NCI-H2081 treated with DMSO at 0.1 percent for 48 hours (cell line): ENCODE measurements at regions not wholly inside any gene's neighbourhood (a gene's known extent, or its start where the extent isn't known, plus 50 kb on each side); places are given as distances from the start of the nearest gene placed in this dataset.
"Not testable (repeated sequence)": the region's sequence is repeated elsewhere in the genome, so short reads cannot be mapped to it uniquely, and the experiment has no call there.

Source experiments
- DNase-seq: peaks from one replicate; lab custom pipeline; 2025; lab: John Stamatoyannopoulos, UW

DNA sequence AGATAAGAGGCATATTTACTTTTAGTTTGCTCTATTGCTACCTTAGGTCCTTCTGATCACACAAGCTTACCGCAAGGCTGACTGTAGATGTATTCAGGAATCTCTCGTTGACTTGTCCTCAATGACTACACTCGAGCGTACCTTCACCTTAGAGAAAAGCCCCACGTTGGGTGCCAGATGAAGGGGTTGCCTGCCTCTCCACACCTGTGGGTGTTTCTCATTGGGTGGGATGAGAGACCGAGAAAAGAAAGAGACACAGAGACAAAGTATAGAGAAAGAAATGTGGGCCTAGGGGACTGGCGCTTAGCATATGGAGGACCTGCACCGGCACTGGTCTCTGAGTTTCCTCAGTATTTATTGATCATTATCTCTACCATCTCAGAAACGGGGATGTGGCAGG, 51.8 kb downstream of the ASCL4 start:
- DNase-seq = no peak

DNA sequence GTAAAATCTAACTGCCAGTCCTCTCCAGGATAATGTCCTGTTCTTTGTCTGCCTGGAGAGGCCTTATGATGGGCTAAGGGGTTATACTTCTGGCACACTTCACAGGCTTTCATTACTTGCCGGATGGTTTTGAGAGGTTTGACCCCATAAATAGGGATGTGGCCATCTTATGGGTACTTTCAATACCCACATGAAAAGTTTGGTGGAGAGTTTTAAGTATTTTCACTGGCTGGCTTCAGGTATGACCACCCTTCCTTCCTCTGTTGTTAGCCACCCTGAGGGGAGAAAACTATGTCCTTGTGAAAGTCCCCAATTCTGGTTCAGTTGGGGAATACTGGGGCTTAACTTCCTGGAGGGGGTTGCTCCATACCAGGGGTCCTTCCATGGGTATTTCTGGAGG, 54.8 kb downstream of the ASCL4 start:
- DNase-seq = no peak

DNA sequence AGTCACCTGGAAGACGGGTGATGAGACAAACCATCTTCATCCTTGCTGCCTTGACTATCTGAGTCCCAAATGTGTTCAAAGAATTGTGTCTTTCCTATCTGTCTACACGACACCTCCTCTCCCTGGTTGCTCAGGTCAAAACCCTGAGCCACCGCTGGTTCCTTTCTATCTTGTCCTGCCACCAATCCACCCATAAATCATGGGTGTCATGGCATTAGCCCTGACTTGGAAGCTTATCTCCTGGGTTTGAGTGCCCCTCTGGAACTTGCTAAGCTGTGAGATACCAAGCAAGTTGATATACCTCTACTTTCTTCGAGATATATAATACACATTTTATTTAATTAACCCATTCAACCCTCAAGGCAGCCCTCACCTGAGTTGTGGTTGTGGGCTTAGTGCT, 57.9 kb downstream of the ASCL4 start:
- no peak for DNase-seq

DNA sequence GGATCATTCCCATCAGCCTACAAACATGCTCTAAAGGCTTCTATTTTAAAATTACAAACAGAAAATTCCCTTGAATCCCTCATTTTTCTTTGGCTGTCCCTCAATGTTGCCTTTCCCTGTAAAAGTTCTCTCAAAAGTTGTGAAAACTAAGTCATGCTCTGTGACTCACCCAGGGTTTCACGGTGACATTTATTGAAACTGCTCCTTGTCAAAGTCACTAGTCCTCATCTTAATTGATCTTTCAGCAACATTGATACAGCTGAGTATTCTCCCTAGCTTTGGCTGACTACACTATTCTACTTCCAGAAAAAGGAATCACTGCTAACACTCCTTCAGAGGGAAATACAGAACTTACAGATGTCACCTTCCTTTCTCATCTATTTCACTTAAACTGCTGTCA, 65.7 kb downstream of the ASCL4 start:
- no peak for DNase-seq

DNA sequence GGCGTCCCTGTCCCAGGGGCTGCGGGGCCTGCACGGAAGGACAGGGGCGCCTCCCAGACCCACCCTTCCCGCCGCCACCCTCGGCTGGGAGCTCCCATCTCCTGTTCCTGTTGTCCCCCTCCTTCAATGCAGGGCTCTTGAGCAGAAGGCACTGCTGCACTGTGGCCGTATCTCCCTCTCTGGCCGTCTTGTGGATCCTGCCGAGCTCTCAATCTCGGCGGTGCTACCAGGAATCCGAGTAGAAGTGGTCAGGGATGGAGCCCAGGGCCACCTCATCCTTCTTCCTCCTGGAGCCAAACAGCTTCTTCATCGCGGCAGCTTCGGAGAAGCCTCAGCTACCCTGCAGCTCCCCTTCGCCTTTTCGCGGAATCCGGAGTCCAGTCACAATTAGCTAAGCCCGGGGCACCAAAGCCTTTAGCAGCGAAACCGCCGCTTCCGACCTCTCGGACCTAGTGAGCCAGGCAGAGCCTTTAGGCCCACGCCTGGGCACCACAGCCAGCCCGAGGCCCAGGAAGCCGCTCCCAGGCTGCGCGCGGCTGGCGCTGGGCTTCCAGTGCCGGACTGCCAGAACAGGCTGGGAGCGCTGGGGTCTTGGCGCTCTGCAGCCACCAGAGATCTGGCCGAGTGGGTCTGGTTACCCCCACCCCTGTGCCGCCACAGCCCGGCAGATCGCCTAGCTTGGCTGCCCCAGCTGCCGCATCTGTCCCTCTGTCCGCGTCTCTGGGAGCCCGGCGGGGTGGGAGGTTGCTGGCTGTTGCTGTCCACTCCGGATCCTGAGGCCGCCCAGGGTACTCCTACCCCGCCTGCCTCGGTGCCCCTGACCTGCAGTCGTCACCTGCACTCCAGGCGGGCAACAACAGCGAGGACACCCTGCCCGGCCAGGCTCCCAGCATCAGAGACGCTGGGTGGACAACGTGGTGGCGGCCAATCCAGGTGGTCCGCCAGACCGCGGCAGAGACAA, 69.1 kb downstream of the ASCL4 start:
- DNase-seq = no peak

DNA sequence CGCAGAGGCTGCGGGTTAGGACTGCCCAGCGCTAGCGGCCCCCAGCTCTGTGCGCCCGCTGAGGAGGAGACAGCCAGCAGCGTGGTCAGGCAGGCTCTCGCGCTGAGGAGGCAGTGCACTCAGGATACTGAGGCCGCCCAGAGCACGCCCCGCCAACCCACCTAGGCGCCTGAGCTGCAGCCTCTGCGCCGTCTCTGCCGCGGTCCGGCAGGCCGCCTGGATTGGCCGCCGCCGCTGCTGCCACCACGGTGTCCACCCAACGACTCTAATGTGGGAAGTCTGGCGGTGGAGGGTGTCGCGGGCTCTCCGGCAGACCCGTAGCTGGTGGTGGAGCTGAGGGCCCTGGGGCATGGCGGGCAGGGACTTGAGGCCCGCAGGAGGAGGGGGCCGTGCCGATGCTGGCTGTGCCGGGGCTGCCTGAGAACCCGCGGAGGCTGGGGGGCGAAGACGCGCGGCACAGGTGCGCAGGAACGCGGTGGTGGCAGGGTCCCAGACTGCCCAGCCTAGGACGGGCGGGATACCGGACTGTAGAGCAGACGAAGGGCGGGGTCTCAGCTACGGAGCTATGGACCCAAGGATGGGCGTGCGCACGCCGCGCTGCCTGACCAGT, 69.9 kb downstream of the ASCL4 start:
- DNase-seq = no peak

DNA sequence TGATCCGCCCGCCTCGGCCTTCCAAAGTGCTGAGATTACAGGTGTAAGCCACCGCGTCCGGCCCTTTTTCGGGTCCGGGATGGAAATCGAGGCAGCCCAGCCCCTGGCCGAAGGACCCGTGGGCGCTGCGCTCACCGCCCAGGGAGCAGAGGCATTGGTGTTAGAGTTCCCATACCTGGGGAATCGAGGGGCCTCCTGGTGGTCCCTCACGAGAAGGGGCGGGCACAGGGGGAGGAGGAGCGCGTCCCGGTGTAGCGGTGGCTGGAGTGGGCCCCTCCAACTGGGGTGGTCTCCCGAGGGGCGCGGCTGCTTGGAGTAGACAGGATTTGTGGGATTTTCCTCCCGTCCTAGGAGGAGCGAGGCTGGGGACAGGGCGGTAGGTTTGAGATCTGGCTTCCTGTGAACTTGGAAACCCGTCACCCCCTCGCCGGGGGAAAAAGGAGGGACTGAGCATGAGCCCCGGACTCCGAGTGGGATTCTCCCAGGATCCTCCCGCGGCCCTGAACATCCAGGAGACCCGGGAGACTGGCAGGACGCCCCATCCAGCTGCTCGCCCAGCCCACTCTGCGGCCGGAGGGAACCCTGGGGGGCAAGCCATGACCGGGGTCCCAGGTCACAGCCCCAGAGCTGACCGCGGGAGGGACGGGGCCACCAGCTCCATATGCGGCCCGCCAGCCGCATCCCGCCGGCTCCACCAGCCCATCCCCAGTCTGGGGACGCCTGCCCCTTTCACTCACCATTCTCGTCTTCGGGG, 70.9 kb downstream of the ASCL4 start:
- no peak for DNase-seq

DNA sequence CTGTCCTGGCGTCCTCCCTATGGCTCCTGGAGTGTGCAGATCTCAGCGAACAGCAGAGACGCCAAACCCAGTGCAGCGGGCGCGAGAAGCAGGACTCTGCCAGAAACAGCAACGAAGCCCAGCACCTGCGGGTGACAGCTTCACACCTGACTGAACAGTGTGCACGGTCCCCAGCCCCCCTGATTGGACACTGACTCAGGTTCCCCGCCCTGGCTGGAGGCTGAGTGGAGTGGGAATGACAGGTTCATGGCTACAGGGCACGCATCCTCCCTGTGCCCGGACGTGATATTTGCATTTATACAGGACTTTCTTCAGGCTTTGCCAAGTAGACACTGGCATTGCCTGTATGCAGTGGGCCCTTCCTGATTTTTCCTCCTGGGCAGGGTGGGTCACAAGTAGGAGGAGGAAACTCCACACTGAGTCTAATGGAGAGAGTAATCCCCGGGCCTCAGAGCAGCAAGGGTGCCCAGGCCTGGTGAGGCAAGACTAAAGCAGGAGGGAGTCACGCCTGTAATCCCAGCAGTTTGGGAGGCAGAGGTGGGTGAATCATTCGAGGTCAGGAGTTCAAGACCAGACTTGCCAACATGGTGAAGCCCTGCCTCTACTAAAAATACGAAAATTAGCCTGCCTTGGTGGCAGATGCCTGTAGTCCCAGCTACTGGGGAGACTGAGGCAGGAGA, 71.6 kb downstream of the ASCL4 start:
- no peak for DNase-seq

DNA sequence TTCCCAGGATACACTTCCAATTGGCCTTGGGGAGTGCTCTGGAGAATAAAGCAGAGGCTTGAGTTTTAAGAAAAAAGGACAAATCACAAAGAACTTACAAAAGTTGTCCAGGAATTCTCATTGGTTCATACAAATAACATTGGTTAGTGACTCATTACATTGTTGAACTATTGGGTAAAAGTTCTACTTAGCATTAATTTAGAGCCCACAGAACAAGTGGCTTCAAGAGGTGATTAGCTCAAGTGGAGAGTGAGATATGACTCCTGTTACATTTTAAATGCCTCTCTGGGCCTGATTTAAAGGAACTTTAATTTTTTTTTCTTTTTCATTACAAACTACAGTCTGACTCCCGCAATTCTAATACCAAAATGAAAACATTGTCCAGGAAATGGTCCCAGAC, 72.9 kb downstream of the ASCL4 start:
- DNase-seq = no peak

DNA sequence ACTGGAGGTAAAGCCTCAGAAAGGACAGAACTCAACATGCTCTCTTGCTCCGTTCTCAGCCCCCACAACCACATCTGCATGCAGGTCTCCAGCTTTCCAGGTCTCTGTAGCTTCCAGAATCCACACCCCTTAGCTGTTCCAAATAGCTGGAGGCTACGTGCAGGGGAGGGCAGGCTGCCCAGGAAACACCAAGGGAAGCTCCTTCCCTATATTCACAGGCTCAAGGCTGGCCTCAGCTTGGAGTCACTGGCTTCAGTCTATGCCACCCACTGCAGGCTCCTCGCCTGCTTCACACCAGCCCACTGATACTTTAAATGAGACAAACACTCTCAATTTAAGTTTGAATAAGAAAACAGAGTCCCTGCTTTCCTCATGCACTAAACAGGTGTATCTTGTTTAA, 73.3 kb downstream of the ASCL4 start:
- no peak for DNase-seq

DNA sequence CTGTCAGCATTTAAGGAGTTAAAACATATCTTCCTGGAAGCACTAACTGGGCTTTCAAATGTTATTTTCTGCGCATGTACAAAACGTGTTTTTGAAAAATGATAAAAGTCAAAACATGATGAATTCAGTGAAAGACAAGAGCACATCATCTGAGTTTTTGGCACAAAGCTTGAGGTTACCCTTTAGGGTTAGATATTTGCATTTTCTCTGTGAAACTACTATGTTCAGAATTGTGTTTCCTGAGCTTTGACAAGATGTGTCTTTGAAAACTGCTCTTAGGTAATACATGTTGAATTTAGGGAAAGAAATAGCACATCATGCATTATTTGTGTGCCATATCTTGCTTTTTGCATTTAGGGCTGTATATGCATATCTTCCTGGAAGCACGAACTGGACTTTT, 79.0 kb downstream of the ASCL4 start:
- DNase-seq = no peak

DNA sequence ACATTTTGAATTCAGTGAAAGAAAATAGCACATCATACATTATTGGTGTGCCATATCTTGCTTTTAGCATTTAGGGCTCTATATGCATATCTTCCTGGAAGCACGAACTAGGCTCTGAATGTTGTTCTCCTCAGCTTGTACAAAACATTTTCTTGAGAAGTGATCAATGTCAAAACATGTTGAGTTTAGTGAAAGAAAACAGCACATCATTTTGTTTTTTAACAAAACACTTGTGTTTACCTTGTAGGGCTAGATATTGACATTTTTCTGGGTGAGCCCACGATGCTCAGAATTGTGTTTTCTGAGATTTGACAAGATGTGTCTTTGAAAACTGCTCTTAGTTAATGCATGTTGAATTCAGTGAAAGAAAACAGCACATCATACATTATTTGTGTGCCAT, 81.0 kb downstream of the ASCL4 start:
- DNase-seq = no peak

DNA sequence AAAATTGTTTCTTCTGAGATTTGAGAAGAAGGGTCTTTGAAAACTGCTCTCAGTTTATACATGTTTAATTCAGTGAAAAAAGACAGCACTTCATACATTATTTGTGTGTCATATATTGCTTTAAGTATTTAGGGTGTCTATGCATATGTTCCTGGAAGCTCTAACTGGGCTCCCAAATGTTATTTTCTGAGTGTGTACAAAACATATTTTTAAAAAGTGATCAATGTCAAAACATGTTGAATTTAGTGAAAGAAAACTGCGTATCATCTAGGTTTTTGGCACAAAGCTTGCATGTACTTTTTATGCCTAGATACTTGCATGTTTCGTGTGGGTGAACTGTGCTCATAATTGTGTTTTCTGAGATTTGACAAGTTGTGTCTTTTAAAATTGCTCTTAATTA, 81.6 kb downstream of the ASCL4 start:
- no peak for DNase-seq

DNA sequence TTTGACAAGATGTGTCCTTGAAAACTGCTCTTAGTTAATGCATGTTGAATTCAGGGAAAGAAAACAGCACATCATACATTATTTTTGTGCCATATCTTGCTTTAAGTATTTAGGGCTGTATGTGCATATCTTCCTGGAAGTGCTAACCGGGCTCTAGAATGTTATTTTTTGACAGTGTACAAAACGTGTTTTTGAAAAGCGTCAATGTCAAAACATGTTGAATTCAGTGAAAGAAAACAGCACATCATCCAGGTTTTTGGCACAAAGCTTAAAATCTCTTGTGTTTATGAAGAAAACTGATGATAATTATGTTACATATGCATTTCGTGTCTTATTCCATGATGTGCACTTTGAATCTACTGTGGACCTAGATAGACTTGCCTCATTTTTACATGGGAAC, 82.7 kb downstream of the ASCL4 start:
- DNase-seq = no peak

DNA sequence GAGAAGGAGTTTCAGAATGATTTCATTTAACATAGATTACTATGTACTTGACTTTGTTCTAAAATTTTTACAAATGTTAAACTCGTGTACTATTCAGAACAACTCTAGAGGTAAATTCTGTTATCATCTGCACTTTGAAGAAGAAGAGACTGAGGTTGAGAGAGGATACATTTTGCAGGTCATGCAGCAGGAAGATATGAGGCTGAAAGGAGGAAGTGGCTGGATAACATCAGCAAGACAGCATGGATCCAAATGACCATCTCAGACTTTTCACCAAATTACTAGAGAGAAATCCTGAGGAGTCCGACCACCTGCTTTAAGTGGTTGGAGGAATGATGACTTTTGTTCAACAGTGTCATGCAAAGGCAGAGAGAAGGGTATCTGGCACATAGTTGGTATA, 84.9 kb downstream of the ASCL4 start:
- no peak for DNase-seq

DNA sequence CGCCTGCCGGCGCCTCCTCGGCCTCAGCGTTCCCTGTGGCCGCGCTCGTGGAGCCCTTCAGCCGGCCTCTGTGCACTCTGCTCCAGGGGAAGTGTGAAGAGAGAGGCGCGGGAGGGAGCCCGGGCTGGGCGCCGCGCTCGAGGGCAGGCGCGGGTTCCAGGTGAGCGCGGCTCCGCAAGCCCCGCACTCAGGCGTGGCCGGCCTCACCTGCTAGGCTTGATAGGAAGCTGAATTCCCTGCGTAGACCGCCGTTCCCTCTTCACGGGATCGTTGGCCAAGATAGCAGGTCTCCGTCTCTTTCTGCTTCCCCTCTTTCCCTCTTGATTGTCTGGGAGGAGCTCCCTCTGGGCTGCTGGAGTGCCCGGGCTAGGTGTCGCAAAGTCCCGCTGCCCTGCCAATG, 89.7 kb downstream of the ASCL4 start:
- DNase-seq = no peak

DNA sequence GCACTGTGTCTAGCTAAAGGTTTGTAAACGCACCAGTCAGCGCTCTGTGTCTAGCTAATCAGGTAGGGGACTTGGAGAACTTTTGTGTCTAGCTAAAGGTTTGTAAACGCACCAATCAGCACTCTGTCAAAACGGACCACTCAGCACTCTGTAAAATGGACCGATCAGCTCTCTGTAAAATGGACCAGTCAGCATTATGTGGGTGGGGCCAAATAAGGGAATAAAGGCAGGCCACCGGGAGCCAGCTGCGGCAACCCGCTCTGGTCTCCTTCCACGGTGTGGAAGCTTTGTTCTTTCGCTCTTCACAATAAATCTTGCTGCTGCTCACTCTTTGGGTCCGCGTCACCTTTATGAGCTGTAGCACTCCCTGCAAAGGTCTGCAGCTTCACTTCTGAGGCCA, 90.2 kb downstream of the ASCL4 start:
- not testable (repeated sequence) for DNase-seq

DNA sequence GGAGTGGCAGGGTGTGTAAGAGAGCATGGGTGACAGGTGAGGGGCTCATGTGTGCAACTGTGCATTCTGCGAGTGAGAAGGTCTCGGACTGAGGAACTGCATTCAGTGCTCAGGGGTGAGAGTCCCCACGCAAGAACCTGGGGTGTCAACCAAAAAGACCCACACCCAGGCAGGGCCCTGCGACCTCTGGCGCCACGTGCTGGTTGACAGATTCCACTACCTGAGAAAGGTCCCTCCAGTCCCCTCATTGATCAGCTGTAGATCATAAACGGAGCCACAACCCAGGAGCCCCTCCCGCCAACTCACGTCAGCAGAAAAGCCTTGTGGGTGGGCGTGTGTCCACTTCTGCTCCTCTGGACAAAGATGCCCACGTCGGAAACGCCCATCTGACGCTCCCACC, 98.7 kb downstream of the ASCL4 start:
- DNase-seq = no peak

DNA sequence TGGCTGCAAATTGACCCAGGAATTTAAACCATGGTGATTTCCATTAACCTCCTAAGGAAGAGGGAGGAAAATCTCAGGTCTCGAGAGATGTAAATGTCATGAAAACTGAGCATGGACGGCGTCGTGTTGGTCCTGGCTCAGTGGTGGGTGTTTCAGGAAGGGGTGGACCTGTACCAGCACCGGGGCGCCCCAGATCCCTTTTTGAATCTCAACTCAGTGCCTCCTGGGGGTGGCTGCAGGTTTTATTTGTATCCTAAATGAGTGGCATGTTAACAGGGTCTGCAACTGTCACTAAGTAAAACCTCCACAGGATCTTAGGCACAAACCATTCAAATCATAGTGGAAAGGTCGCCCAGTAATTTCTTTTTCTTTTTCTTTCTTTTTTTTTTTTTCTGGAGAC, 101.3 kb downstream of the ASCL4 start:
- no peak for DNase-seq

DNA sequence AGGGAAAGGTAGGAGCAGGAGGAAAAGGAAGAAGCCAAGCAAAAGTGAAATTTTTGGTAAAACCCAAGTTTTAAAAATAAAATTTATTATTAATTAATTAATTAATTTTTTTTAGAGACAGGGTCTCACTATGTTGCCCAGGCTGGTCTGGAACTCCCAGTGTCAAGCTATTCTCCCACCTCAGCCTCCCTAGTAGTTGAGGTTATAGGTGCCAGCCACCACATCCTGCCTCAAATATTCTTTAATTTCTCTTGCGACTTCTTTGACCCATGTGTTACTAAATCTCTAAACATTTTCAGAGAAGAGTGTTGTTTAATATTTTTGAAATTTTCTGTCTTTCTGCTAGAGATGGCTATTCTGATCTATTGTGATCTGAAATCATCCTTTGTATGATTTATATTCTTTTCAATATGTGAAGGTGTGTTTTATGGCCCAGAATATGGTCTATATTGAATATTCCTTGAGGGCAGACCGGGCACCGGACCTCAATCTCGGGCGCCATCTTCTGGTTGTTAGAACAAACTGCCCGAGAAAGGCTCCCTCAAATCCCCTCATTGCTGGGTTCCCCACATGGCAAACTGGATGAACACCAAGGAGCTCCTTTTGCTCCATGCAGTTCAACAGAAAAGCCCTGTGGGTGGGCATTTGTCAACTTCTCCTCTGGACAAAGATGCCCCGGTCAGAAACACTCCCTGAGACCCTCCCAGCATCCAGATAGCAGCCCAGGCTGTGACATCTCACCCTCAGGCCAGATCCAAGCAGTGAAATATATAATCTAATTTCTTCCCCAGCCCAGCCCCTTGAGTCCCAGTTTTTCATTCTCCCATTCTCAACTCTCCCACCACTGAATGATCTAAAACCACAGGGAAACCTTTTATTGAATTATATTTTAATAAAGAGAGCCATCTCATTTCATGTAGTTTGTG, 110.5 kb downstream of the ASCL4 start:
- DNase-seq = no peak

DNA sequence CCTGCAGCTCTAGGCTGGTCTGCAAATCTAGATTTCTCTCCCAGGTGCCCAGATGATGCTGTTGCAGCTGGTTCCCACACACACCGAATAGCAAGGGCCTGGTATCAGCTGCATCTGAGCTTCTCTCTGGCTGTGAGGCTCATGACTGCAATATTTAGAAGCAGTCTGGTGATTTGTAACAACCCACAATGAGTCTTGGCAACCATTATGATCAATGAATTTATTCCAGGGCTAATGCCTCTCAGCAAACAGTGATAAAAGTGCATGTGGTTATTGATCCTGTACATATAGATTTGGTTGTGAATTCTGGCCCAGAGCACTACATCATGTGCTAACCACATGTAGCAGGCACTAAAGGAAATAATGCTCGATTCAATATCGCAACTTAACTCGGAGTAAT, 114.3 kb downstream of the ASCL4 start:
- no peak for DNase-seq
